ENCODE measurements at regions not wholly inside any gene's neighbourhood (a gene's known extent, or its start where the extent isn't known, plus 50 kb on each side); places are given as distances from the start of the nearest gene placed in this dataset.
"Not testable (repeated sequence)": the region's sequence is repeated elsewhere in the genome, so short reads cannot be mapped to it uniquely, and the experiment has no call there.

- DNase-seq (ENCODE audit: low read depth in 2 of 2) = no peak
Measured at GRCh38 chr7:29649876-29650275, 86.2 kb downstream of the PRR15 start.

- DNase-seq (ENCODE audit: low read depth in 2 of 2) = no peak
Measured at GRCh38 chr7:29651477-29651876, 87.8 kb downstream of the PRR15 start.

DNA sequence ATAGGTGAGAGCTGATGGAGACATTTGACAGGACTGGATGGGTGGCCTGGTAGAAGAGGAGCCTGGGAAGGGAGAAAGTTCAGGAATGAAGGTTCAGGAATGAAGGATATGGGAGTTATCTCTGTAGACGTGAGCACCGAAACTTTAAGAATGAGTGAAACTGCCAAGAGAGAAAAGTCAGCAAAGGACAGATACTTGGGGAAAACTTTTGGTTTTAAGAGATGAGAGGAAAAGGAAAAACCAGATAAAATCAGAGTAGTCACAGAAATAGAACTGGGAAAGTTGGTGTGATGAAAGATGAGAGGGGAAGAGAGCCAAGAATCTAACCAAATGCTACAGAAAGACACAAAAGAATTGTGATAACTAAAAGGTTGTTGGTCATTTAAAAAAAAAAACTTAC is 88.9 kb downstream of the PRR15 start:
- DNase-seq (ENCODE audit: low read depth in 2 of 2) = no peak

DNA sequence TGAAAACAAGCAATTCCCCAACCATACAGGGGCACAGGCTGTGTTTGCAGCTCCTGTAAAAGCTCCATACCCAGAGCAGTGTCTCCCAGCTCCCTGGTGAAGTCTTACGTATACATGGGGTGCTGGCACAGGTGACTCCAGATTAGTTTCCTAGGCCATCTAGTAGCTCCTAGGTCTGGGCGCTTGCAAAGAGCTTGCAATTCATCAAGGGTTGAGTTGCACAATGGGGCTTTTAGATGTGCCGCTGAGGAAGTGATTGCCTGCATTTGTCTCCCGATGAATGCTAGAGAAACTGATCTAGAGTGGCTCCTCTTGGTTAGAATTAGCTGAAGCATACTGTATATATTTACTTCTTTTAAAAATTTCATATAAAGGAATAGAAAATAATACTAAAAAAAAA is 90.7 kb downstream of the PRR15 start:
- not testable (repeated sequence) for DNase-seq (ENCODE audit: low read depth in 2 of 2)

DNA sequence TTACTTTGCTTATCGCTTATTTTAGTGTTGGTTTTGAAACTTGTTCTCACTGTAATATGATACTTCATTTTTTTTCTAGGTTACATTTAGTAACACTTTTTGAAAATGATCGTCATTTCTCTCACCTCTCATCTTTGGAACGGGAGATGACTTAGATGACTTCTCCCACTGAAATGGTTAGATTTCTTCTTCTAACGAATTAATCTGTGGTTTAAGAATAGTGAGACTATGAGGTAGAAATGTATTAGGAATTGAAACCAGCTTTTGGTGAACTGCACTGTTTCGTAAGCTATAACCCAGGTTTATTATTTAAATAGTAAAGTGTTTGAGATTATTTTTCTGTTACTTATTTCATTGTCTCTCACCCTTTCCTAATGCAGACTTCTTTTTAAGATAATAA is 93.7 kb downstream of the PRR15 start:
- DNase-seq (ENCODE audit: low read depth in 2 of 2) = no peak

- DNase-seq (ENCODE audit: low read depth in 2 of 2) = no peak
Measured at GRCh38 chr7:29657856-29658255, 94.2 kb downstream of the PRR15 start.

- DNase-seq (ENCODE audit: low read depth in 2 of 2) = not testable (repeated sequence)
Measured at GRCh38 chr7:29659213-29659612, 95.6 kb downstream of the PRR15 start.

GRCh38 chr7:29662899-29663298 is 99.3 kb downstream of the PRR15 start:
- not testable (repeated sequence) for DNase-seq (ENCODE audit: low read depth in 2 of 2)

DNA sequence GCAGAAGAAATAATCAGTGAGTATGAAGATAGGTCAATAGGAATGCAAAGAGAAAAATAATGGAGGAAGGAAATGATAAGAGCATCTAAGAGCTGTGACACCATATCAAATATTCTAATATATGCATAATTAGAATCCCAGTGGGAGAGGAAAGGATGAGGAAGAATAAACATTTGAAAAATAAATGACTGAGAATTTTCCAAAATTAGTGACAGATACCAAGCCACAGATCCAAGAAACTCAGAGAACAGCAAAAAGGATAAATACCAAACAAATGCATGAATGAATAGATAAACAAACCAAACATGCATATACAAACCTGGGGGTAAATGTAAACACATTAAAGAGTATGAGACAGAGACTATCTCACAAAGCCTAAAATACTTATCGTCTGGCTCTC is 101.4 kb downstream of the PRR15 start:
- not testable (repeated sequence) for DNase-seq (ENCODE audit: low read depth in 2 of 2)

DNA sequence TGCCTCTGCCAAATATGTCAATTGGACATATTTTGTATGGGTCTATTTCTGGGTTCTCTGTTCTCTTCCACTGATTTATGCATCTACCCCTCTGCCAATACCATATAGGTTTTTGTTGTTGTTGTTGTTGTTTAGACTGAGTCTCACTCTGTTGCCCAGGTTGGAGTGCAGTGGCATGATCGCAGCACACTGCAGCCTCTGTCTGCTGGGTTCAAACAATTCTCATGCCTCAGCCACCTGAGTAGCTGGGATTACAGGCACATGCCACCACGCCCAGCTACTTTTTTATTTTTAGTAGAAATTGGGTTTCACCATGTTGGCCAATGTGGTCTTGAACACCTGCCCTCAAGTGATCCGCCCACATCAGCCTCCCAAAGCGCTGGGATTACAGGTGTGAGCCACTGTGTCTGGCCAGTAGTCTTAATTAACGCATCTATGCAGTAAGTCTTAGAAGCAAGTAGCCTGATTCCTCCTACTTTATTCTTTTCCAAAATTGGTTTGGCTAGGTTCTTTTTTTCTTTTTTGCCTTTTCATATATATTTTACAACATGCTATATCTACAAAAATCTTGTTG is 103.5 kb downstream of the PRR15 start:
- DNase-seq (ENCODE audit: low read depth in 2 of 2) = not testable (repeated sequence)

DNA sequence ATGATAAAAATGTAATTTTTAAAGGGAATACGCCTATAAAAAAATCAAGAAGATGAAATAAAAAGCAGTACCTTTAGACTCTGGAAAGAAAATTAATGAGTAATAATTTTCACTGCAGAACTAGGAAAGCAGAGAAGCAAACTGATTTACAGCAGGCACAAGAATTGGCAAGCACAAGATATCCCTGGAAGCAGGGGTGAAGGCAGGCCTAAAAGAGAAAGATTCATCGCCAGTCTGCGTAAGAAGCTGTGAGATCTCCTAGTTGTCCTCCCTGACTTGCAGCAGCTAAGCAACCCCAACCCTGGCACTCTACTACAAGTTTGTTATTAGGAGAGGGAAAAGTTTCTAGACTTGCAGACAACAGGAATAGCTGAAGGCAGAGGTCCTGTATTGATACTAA is 107.7 kb downstream of the PRR15 start:
- not testable (repeated sequence) for DNase-seq (ENCODE audit: low read depth in 2 of 2)

DNA sequence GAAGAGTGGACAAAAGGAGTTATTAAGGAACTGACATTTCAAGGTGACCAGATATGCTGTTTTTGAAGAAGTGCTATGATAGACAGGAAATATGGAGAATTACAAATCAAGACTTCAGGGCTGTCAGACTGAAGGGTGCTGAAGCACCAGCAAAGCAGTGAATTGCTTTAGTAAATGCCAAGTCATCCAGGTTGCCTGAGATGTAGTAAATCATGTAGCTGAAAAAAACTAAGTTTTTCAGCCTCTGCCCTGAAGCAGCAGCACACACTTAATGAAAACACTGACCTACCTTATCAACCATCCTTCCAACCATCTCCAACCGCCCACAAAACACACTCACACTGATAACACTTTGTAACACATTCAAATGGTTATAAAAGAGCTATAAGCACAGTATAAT is 110.0 kb downstream of the PRR15 start:
- not testable (repeated sequence) for DNase-seq (ENCODE audit: low read depth in 2 of 2)

DNA sequence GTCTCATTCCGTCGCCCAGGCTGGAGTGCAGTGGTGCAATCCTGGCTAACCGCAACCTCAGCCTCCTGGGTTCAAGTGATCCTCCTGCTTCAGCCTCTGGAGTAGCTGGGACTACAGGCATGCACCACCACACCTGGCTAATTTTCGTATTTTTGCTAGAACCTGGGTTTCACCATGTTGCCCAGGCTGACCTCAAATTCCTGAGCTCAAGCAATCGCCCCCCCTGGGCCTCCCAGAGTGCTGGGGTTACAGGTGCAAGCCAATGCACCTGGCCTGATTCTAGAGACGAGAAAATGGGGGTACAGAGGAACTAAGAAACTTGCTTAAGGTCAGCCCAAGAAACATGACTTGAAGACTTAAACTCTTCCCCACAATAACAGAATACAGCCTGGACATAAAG is 111.0 kb downstream of the PRR15 start:
- not testable (repeated sequence) for DNase-seq (ENCODE audit: low read depth in 2 of 2)

GRCh38 chr7:29677254-29677653 is 113.6 kb downstream of the PRR15 start:
- not testable (repeated sequence) for DNase-seq (ENCODE audit: low read depth in 2 of 2)

DNA sequence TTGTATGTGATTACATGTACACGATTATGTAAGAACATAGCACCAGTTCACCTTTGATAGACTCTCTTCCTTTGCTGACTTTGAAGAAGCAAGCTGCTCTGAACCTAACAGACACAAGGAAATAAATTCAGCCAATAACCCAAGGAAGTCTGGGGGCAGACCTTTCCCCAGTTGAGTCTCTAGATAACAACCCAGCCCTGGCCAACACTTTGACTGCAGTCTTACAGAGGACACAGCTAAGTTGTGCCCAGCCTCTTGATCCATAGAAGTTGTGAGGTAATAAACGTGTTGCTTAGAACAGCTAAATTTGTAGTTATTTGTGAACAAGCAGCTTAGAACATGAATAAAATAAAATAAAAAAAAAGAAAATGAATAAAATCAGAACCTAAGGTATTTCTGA is 116.3 kb downstream of the PRR15 start:
- DNase-seq (ENCODE audit: low read depth in 2 of 2) = not testable (repeated sequence)

DNA sequence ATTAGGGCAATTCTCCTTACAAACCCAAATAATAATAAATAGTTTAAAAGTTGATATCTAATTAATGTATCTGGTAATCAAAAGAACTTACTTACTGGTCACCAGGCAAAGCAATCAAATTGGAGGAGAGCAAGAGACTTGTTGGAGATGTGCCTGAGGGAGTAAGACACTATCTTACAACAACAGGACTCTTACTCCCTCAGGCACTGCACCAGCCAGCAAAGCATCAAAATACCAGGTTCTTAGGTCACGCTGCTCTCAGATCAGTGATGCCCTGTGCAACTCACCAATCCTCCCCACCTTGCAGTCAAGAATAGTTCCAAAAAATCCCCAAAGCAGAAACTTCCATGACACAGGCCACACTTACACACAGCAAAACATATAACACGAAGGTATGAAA is 117.0 kb downstream of the PRR15 start:
- DNase-seq (ENCODE audit: low read depth in 2 of 2) = not testable (repeated sequence)

DNA sequence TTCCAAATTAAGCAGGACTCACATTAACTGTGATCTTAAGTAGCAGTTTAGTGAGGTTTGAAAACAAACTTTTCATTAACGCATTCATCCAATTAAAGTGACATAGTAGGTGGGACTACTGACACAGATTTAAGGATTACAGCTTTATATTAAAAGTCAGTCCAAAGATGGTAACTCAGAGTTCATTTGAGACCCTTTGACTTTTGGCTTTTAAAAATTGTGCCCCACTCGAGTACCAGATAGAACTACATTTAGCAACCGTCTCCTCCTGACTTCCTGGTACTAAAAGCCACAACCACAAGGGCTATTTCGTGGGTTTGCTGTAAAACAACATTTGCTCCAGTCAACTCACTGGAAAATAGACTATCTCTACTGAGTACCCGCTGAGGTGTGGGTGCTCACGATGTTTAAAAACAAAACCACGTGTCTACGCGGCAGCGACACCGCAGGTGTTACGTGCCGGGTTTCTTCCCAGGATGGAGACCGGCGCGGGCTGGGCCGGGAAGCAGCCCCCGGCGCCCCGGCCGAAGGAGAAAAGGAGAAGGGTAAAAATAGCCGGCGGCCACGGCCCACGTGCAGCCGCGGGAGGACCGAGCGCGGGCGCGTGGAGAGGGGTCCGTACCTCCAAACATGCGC is 120.6 kb downstream of the PRR15 start:
- not testable (repeated sequence) for DNase-seq (ENCODE audit: low read depth in 2 of 2)

- peak in 1 of 2 donors; percentile 41 for DNase-seq (ENCODE audit: low read depth in 2 of 2)
Measured at GRCh38 chr7:29684787-29685650, 121.3 kb upstream of the WIPF3 start.

DNA sequence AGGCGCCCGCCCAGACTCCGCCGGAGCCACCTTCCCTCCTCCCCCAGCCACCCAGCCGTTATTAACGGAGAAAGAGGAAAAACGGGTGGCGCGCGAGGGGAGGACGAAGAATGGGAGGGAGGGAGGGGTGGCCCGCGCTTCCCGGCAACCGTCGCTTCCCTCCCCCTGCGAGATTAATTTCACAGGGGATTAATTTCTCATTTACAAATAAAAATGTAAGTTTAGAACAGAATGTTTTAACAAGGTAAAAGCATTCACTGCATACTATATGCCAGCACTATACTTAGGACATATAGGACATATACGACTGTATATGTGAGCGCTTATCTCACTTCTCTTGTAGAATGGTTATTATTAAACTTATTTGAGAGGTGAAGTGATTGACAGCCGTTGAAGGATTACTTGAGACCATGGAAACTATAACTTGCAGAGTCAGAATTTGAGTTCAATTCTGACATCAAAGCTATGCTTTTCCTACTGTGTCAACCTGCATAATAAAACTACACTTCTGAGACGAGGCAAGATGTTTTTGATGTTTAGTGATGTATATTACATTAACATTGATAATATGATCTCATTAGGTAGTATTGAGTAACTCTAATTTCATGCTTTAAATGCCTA is 120.5 kb upstream of the WIPF3 start:
- DNase-seq (ENCODE audit: low read depth in 2 of 2) = not testable (repeated sequence)

- DNase-seq (ENCODE audit: low read depth in 2 of 2) = not testable (repeated sequence)
Measured at GRCh38 chr7:29690510-29690909, 115.8 kb upstream of the WIPF3 start.

DNA sequence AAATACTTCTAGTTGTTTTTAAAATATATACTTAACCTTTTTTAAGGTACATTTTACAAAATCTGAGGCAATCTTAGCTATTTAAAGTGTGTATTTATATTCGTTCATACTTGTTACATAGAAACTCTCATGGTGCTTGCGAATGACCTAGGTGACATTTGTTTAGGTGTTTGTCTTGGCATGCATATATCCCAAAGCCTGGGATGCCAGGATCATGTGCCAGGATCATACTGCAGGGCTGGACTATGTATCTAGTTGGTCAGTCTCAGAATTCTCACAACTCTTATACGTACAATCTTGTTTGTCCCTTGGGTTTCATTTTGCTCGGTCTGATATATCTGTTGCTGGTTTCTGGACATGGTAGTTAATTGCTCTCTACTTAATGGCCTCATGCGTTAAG is 109.9 kb upstream of the WIPF3 start:
- not testable (repeated sequence) for DNase-seq (ENCODE audit: low read depth in 2 of 2)

DNA sequence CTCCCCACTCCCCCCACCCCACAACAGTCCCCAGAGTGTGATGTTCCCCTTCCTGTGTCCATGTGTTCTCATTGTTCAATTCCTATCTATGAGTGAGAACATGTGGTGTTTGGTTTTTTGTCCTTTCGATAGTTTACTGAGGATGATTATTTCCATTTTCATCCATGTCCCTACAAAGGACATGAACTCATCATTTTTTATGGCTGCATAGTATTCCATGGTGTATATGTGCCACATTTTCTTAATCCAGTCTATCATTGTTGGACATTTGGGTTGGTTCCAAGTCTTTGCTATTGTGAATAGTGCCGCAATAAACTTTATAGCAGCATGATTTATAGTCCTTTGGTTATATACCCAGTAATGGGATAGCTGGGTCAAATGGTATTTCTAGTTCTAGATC is 106.6 kb upstream of the WIPF3 start:
- not testable (repeated sequence) for DNase-seq (ENCODE audit: low read depth in 2 of 2)

All from stimulated activated CD8-positive, alpha-beta memory T cell treated with anti-CD3 and anti-CD28 coated beads, Interleukin-7, amount 100 ng/mL, for 4 hours (primary cell).